ENCODE measurements at regions not wholly inside any gene's neighbourhood (a gene's known extent, or its start where the extent isn't known, plus 50 kb on each side); places are given as distances from the start of the nearest gene placed in this dataset.

DNA sequence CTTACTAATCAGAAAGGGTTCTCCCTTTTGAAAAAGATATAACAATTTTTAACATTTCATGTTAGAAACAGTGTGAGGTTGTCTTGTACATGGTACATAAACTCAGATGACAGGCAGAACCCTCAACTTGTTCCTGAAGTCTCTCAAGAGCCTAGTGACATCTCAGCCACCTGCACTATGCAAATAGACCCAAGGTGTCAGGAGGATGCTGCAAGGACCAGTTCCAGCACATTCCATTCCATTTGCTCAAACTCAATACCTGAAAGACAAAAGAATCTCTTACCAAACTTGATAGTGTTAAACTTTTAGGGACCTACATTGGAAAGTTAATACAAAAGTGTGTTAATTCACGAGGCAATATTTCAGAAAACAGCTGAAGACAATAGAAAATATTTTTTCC lies 544.6 kb downstream of the CETN3 start:
- TF ChIP-seq, protein P1, sequence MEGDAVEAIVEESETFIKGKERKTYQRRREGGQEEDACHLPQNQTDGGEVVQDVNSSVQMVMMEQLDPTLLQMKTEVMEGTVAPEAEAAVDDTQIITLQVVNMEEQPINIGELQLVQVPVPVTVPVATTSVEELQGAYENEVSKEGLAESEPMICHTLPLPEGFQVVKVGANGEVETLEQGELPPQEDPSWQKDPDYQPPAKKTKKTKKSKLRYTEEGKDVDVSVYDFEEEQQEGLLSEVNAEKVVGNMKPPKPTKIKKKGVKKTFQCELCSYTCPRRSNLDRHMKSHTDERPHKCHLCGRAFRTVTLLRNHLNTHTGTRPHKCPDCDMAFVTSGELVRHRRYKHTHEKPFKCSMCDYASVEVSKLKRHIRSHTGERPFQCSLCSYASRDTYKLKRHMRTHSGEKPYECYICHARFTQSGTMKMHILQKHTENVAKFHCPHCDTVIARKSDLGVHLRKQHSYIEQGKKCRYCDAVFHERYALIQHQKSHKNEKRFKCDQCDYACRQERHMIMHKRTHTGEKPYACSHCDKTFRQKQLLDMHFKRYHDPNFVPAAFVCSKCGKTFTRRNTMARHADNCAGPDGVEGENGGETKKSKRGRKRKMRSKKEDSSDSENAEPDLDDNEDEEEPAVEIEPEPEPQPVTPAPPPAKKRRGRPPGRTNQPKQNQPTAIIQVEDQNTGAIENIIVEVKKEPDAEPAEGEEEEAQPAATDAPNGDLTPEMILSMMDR (IDR thresholded peaks at IDR 0.05) = no peak
- TF ChIP-seq EP300 (IDR thresholded peaks at IDR 0.05) = no peak

All from stomach (tissue), 4 donors.